ENCODE measurements at regions not wholly inside any gene's neighbourhood (a gene's known extent, or its start where the extent isn't known, plus 50 kb on each side); places are given as distances from the start of the nearest gene placed in this dataset.

DNA sequence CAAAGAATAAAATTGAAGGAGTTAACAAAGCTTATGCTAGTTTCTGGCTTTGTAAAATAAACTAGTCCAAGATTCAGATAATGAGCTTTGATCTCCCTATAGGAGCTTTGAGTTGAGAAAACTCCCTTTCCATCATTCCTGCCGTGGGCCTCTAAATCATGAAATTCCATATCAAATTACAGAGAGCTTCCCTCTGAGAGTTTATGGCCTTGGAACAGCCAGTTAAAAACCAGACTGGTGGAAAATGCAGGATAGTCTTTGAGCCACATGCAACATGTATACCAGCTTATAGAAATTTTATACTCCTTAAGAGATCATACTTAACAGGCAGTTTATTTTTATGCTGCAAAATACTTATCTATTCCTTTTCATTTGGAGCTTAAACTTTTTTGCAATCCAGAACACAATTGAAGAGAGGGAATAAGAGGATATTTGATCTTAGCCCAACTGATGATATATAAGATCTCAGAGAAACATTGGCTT, 175.8 kb upstream of the ATP2B1 start:
- Histone ChIP-seq H3K4me3 (ENCODE audit: low read depth in 1 of 3, low read length in 3 of 3) (no peak overlapping the region), H3K9me3 (ENCODE audit: control insufficient read depth in 4 of 4, low read length in 3 of 4) (no peaks in the 10 kb centered on the region), H3K4me1 (ENCODE audit: control insufficient read depth in 4 of 4, insufficient read depth in 4 of 4, low read length in 3 of 4) (no peaks in the 10 kb centered on the region), H3K36me3 (ENCODE audit: control insufficient read depth in 4 of 4, insufficient read depth in 3 of 4, low read depth in 1 of 4, low read length in 3 of 4) (no peaks in the 10 kb centered on the region), H3K27ac (ENCODE audit: low read depth in 1 of 2, low read length in 2 of 2) (no peak overlapping the region), H3K9ac (ENCODE audit: low read depth in 1 of 2, low read length in 2 of 2) (no peak overlapping the region), H3K27me3 (ENCODE audit: control insufficient read depth in 4 of 4, insufficient read depth in 4 of 4, low read length in 3 of 4) (no peaks in the 10 kb centered on the region)
- WGBS = 53% methylated on average over 1 of the region's 1 CpG
- TF ChIP-seq FOXA1 (IDR thresholded peaks at IDR 0.05) (no peak), HNF4A (conservative IDR thresholded peaks at IDR 0.05) (no peak), JUND (IDR thresholded peaks at IDR 0.05) (no peak), EGR1 (IDR thresholded peaks at IDR 0.05; ENCODE audit: low read depth in 2 of 2) (no peak), NR2F2 (IDR thresholded peaks at IDR 0.05) (no peak), RAD21 (IDR thresholded peaks at IDR 0.05) (no peak), SP1 (IDR thresholded peaks at IDR 0.05) (no peak), GABPA (IDR thresholded peaks at IDR 0.05 in 1 of 2, conservative IDR thresholded peaks at IDR 0.05 in 1 of 2) (no peak), CTCF (IDR thresholded peaks at IDR 0.05; ENCODE audit: low read depth, low read length, missing input control) (no peak)
- no peak for DNase-seq (ENCODE audit: low spot score)

- no peaks in the 10 kb centered on the region for H3K27me3 ChIP-seq (ENCODE audit: control insufficient read depth in 4 of 4, insufficient read depth in 4 of 4, low read length in 3 of 4)
- no peaks in the 10 kb centered on the region for H3K4me1 ChIP-seq (ENCODE audit: control insufficient read depth in 4 of 4, insufficient read depth in 4 of 4, low read length in 3 of 4)
- no peaks in the 10 kb centered on the region for H3K9me3 ChIP-seq (ENCODE audit: control insufficient read depth in 4 of 4, low read length in 3 of 4)
- TF ChIP-seq JUND (IDR thresholded peaks at IDR 0.05) = no peak
- no peak for TF ChIP-seq GABPA (IDR thresholded peaks at IDR 0.05 in 1 of 2, conservative IDR thresholded peaks at IDR 0.05 in 1 of 2)
- H3K27ac ChIP-seq (ENCODE audit: low read depth in 1 of 2, low read length in 2 of 2) = no peak overlapping the region
- no peak for DNase-seq (ENCODE audit: low spot score)
- no peak overlapping the region for H3K9ac ChIP-seq (ENCODE audit: low read depth in 1 of 2, low read length in 2 of 2)
- no peaks in the 10 kb centered on the region for H3K36me3 ChIP-seq (ENCODE audit: control insufficient read depth in 4 of 4, insufficient read depth in 3 of 4, low read depth in 1 of 4, low read length in 3 of 4)
- 92% methylated on average over 4 of the region's 4 CpGs for WGBS
- no peak overlapping the region for H3K4me3 ChIP-seq (ENCODE audit: low read depth in 1 of 3, low read length in 3 of 3)
Measured at GRCh38 chr12:89883630-89884389, 175.2 kb upstream of the ATP2B1 start.

DNA sequence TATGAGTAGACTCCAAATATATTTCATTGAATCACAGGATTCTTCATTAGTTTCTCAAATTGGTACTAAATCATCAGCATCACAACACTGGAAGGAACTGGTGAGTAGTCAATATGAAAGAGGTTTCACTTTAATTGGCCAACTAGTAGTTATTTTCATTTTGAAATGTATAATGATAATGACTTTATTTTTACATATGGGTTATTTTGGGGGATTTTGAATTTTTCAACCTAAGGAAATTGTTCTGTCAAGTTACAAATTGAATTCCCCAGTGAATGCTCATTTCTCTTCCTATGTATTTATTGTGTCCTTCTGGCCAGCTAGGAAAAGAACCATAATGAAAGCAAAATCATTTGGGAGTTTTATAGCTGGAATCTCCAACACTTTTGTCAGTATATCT, 174.2 kb upstream of the ATP2B1 start:
- no peak for DNase-seq (ENCODE audit: low spot score)
- H3K36me3 ChIP-seq (ENCODE audit: control insufficient read depth in 4 of 4, insufficient read depth in 3 of 4, low read depth in 1 of 4, low read length in 3 of 4) = no peaks in the 10 kb centered on the region
- H3K9ac ChIP-seq (ENCODE audit: low read depth in 1 of 2, low read length in 2 of 2) = no peak overlapping the region
- no peaks in the 10 kb centered on the region for H3K27me3 ChIP-seq (ENCODE audit: control insufficient read depth in 4 of 4, insufficient read depth in 4 of 4, low read length in 3 of 4)
- no peaks in the 10 kb centered on the region for H3K9me3 ChIP-seq (ENCODE audit: control insufficient read depth in 4 of 4, low read length in 3 of 4)
- H3K4me1 ChIP-seq (ENCODE audit: control insufficient read depth in 4 of 4, insufficient read depth in 4 of 4, low read length in 3 of 4) = no peaks in the 10 kb centered on the region
- H3K4me3 ChIP-seq (ENCODE audit: low read depth in 1 of 3, low read length in 3 of 3) = no peak overlapping the region
- H3K27ac ChIP-seq (ENCODE audit: low read depth in 1 of 2, low read length in 2 of 2) = no peak overlapping the region
- TF ChIP-seq TAF1 (conservative IDR thresholded peaks at IDR 0.05) = no peak
- TF ChIP-seq, protein P1, sequence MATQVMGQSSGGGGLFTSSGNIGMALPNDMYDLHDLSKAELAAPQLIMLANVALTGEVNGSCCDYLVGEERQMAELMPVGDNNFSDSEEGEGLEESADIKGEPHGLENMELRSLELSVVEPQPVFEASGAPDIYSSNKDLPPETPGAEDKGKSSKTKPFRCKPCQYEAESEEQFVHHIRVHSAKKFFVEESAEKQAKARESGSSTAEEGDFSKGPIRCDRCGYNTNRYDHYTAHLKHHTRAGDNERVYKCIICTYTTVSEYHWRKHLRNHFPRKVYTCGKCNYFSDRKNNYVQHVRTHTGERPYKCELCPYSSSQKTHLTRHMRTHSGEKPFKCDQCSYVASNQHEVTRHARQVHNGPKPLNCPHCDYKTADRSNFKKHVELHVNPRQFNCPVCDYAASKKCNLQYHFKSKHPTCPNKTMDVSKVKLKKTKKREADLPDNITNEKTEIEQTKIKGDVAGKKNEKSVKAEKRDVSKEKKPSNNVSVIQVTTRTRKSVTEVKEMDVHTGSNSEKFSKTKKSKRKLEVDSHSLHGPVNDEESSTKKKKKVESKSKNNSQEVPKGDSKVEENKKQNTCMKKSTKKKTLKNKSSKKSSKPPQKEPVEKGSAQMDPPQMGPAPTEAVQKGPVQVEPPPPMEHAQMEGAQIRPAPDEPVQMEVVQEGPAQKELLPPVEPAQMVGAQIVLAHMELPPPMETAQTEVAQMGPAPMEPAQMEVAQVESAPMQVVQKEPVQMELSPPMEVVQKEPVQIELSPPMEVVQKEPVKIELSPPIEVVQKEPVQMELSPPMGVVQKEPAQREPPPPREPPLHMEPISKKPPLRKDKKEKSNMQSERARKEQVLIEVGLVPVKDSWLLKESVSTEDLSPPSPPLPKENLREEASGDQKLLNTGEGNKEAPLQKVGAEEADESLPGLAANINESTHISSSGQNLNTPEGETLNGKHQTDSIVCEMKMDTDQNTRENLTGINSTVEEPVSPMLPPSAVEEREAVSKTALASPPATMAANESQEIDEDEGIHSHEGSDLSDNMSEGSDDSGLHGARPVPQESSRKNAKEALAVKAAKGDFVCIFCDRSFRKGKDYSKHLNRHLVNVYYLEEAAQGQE (IDR thresholded peaks at IDR 0.05) = no peak
- TF ChIP-seq GABPA (IDR thresholded peaks at IDR 0.05 in 1 of 2, conservative IDR thresholded peaks at IDR 0.05 in 1 of 2) = no peak
- TF ChIP-seq, protein P2, sequence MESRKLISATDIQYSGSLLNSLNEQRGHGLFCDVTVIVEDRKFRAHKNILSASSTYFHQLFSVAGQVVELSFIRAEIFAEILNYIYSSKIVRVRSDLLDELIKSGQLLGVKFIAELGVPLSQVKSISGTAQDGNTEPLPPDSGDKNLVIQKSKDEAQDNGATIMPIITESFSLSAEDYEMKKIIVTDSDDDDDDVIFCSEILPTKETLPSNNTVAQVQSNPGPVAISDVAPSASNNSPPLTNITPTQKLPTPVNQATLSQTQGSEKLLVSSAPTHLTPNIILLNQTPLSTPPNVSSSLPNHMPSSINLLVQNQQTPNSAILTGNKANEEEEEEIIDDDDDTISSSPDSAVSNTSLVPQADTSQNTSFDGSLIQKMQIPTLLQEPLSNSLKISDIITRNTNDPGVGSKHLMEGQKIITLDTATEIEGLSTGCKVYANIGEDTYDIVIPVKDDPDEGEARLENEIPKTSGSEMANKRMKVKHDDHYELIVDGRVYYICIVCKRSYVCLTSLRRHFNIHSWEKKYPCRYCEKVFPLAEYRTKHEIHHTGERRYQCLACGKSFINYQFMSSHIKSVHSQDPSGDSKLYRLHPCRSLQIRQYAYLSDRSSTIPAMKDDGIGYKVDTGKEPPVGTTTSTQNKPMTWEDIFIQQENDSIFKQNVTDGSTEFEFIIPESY (IDR thresholded peaks at IDR 0.05) = no peak
- no peak for TF ChIP-seq NR2F2 (IDR thresholded peaks at IDR 0.05)
- no peak for TF ChIP-seq FOXA2 (IDR thresholded peaks at IDR 0.05)
- TF ChIP-seq FOXA1 (IDR thresholded peaks at IDR 0.05) = no peak
- TF ChIP-seq ATF3 (IDR thresholded peaks at IDR 0.05) = no peak
- TF ChIP-seq CTCF (IDR thresholded peaks at IDR 0.05; ENCODE audit: low read depth, low read length, missing input control) = no peak
- TF ChIP-seq HNF4A (conservative IDR thresholded peaks at IDR 0.05) = no peak
- TF ChIP-seq RAD21 (IDR thresholded peaks at IDR 0.05) = no peak
- no peak for TF ChIP-seq EGR1 (IDR thresholded peaks at IDR 0.05; ENCODE audit: low read depth in 2 of 2)
- no peak for TF ChIP-seq YY1 (IDR thresholded peaks at IDR 0.05)
- TF ChIP-seq SP1 (IDR thresholded peaks at IDR 0.05) = no peak
- TF ChIP-seq HNF4G (IDR thresholded peaks at IDR 0.05) = no peak
